GM18508 (cell line): ENCODE measurements at regions not wholly inside any gene's neighbourhood (a gene's known extent, or its start where the extent isn't known, plus 50 kb on each side); places are given as distances from the start of the nearest gene placed in this dataset.
"Not testable (repeated sequence)": the region's sequence is repeated elsewhere in the genome, so short reads cannot be mapped to it uniquely, and the experiment has no call there.

Experiments used
- ATAC-seq: cut with Tn5 transposase; IDR thresholded peaks from one replicate; pipeline ENCODE4 v1.9.1; 2021; ENCODE audit warnings: moderate number of reproducible peaks; ENCODE audit not compliant: insufficient read depth, unreplicated experiment

DNA sequence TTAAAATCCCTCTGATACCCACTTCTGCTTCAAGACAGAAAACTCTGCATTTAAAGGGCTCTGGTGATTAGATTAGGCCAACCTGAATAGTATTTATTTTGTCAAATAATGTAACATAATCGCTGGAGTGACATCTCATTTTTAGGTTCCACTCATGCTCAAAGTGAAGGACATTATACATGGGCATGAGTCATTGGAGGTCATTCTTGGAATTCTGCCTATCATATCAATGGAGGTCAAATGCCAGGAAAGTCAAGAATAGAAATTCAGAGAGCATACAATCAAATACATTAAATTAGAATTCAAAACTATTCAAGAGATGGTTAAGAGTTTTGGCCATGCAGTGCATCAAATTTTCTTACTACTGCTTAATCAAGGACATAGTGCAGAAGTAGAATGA, 50.8 kb upstream of the PRSS1 start:
- ATAC-seq: no peak

DNA sequence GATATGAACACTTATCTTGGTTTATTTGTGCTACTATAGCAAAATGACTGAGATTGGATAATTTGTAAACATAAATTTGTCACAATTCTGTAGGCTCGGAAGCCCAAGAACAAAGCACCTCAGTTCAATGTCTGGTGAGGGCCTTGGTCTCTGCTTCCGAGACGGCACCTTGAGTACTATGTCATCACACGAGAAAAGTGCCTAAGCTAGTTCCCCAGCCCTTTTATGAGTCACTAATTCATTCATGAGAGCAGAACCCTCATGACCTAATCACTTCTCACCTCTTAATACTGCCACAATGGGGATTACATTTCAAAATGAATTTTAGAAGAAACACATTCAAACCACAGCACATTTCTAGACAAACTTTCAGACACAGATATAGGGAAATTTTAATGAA, 52.0 kb upstream of the PRSS1 start:
- ATAC-seq: no peak

DNA sequence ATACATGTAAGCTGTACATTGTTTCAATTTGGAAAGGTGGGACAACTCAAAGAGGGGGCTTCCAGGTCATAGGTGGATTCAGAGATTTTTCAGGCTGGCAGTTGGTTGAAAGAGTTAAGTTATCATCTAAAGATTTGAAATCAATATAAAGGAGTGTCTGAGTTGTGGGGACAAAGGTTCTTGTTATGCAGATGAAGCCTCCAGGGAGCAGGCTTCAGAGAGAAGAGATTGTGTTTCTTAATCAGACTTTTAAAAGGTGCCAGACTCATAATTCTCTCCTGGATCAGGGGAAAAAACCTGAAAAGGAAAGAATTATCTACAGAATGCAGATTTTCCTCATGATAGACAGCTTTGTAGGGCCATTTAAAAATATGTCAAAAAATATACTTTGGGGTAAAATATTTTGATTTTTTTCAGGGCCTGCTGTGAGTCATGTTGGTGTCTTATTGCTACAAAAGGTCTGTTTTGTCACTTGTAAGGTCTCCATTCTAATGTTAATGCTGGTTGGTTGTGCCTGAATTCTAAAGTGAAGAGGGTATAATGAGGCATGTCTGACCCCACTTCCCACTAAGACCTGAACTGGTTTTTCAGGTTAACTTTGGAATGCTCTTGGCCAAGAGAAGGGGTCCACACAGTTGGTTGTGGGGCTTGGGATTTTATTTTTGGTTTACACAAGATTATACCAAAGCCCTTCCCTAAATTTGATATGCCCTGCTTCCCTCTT, 52.7 kb upstream of the PRSS1 start:
- ATAC-seq: no peak

DNA sequence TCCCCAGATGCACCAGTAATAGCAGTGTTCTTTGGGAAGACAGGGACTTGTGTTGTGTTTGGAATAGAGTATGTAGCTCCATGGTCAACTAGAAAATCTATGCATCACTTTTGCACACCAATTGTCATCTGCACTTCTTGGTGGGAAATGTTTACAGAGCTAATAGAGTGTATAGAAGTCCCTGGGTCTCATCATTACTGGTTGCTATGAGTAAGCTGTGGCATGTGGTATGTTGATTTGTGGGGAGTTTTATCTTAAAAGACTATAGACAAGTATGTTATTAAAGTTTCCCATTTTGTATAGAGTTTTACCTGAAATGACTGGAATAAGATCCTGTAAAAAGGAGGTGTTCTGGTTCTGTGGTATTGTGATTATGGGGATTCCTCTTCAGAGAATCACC, 55.4 kb upstream of the PRSS1 start:
- no peak for ATAC-seq

DNA sequence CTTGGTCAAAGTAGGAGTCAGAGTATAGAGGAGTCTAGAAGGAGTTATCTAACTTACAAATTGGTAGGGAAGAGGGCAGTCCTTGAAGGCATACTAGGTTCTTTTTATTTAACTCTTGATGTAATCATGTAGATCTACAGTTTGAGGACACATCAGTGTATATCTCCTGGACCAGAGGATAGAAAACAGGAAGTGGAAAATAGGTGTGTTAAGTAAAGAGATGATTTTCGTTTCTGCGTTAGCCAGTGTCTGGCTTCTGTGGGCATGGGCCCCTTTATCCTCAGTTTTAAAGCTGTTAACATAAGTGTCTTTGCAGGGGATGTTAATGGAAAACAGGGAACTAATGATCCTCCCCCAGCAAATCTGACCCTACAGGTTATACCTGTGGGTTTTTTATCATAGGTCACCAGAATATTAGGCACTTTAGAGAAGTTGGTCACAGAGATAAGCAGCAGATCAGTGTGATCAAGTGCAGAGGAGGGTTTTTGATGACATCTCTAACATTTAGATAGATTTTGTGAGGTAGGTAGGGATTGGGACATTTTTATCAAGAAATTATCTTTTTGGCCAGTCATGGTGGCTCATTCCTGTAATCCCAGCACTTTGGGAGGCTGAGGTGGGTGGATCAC, 58.6 kb upstream of the PRSS1 start:
- ATAC-seq: no peak

DNA sequence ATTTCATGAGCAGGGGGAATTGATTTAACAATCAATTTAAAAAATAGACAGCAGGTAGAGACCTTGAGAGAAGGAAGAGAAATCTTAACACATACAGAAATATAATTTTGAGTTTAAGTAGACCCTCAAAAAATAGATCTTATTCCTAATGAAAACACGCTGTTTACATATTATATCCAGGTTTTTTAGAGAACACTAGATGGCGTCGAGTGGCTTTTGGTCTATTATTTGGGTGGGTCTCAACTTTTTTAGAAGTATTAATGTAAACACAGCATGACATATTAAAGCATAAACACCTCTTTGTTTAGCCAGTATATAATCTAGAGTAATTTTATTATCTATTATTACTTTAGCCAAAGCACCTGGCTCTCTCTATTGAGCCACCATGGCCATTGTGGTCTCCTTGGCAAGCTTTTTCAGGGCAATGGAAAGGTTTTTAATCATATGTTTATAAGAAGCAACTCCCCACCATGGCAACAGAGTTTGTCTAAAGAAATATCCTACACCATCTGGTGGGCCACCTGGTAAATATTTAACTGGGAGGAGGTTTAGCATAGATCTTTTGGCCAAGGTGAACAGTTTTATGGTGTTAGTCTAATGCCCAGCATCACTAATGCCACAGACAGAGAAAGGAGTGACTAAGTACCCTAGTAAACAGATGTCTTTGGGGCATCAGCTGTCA, 59.7 kb upstream of the PRSS1 start:
- no peak for ATAC-seq

DNA sequence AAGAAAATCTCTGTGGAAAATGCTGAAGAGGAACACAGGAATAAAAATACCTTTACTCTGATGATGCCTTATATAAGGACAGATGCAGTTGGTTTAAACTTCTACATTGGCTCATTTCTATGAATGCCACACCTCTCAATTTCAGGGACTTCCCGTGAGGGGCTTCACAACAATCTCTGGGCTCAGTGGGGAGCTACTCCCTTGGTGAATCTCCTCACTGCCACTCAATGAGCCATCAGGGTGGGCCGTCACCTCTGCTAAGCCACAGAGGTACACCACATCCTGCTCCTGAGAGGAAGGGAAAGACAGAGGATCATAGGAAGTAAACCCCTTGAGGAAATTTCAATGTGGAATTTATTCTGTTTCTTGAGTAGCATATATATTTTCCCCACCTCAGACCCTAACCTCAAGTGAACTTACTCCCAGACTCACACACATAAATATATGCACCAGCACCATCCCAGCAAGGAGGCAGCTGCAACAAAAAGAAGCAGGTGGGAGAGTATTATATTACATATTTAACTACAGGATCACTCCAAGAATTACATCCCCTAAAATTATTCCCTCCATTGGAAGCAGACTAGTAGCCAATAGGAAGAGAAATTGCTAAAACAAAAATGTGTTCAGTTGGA, 63.3 kb upstream of the PRSS1 start:
- ATAC-seq: no peak

DNA sequence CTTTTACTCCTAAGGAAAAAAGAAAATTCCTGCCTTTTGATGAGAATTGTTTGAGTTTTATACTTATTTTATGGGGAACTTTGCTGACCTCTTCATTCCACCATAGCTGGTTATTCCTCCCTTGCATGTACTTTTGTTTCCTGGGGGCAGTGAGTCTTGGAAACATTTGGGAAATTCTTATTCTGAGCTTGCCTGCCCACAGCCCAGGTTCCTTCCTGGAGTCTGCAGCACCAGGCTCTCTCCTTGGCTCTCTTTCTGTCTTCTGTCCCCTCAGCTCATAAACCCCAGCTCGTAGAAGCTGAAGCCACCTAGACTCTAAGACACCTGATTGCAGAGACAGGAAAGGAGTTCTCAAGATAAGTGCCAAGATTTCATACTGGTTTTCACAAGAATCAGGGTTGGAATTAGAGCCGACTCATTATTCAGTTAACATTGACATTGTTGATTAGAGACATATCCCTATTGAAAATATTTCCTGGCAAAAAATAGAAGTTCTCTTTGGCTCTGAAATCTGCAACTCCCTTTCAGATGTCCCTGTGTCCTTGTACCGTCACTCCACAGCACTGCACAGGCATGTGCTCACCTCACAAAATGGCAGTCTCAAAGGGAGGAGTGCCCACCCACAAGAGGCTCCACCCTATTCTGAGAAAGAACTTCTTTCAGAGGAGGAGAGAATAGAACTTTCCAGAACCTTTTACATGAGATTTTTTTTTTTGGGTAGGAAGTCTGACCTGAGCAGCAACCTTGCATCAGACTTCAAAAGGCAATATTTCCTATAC, 67.8 kb upstream of the PRSS1 start:
- no peak for ATAC-seq

DNA sequence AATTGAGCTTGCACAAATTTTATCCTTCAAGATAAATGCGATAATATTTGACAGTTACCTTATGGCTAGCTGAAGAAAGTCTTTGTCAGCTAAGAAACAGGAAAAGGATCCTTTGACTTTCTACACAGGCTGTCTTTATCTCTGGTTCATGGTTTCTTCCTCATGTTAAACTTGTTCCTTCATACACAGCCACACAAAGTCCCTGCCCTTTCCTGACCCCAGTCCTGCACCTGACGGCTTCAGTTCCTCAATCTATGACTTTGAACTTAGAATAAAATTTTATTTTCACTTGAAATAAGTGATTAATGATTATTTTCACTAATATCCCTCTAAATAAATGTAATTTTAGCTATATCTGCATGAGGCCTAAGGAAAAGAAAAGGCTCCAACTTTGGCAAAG, 77.8 kb upstream of the PRSS1 start:
- ATAC-seq: no peak

DNA sequence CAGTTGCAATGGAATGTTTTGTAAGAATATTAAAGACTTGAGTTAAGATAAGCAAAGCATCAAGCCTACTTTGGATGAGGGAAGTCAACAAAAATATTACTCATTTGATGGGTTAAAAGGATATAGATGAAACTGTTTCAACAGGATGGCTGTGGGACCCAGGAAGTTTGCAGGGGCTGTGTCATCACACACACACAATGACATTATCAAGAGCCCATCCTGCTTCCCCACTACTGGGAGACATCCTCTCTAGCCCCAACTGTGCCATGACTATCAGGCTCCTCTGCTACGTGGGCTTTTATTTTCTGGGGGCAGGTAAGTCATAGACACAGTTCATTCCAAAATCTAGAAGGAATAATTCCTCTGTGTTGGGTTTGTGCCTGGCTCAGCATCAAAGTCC, 78.8 kb upstream of the PRSS1 start:
- ATAC-seq: no peak

DNA sequence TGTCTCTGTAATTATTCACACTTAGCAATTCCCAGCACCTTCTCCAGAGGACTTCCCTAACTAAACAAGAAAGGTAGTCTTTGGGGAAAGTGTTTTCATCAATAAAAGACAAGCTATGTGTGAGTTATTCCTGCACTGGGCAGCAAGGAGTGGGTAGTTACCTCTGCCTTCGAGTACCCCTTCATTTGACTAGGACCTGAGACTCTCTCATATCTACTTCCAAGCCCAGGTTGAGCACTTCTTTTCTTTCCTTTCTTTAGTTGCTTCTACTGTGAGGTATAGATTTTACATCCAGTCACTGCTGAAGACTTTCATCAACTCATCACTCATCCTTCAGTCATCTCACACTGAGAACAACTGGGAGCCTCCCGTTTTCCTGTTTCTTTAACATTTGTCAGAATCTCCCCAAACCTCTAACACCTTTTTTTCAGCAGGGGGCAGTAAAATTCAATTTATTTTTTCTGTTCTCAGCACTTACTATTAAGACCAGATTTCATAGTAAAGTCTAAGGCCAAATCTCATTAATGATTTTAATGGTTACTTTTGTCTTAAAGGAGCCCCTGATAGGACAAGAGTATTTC, 80.1 kb upstream of the PRSS1 start:
- no peak for ATAC-seq

DNA sequence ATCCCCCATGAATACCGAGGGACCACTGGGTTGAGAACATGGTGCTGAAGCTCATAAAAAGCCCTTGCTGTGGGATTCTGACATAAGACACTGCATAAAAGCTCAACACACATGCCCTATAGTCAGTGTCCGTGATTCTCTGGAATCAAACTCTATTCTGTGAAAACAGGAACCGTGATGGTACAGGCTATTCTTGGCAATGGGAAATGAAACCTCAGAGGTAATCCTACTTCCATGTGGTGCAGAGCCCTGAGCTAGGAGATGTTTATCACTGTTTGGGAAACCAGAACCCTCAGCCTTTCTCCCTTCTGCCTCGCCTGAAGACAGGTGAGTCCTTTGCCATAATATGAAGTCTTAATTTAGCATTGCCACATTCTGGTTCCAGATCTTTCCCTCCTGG, 80.8 kb upstream of the PRSS1 start:
- ATAC-seq: no peak

DNA sequence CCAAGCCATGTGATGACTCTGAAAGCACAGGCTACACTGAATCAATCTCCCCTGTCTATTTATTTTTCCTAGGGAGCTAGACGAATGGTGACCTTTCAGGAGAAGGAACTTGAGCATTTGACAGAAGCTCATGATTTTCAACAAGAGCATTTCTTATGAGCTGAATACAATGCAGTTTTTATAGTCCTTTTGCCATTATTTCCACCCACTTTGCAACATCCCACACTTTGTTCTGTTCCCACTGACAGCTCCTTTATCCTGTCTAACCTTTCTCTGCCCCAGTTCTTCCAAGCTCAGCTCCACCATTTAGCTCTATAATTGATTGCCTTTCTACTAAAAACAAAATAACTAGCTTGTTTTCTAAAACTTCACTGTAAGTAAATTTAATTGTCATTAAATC, 91.9 kb upstream of the PRSS1 start:
- ATAC-seq: no peak

DNA sequence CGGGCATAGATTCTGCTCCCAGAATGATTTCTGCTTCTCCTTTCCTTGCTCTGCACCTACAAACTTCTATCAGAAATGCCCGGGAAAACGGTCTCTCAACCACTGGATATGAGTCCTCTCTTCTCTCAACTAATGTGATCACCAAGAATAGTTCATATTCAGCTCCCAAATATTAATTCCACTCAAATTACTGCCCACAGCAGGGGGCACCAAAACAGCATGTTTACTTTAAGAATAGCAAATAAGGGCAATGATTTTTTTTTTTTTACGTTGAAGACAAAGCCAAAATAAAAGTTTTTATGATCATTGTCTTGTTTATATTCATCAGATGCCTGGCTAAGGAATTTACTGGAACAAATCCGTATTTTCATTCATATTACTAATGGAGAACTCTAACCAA, 94.9 kb upstream of the PRSS1 start:
- no peak for ATAC-seq

DNA sequence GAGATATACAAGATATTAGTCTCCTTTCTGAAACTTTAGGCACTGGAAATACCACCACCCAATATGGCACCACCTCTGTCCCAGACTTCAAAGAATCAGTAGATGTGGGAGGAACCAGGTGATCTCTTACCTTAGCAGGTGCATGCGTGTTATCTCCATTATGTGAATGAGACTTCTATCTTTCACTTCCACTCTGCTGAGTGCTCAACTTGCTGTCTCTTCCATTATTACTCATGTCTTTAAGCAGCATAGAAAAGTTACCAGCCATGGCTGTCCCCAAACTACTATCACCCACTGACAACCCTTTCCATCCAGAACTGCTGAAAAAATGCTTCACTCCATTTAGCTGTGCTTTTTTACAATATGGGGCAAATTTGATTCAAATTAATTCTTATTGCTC, 101.5 kb upstream of the PRSS1 start:
- ATAC-seq: no peak

DNA sequence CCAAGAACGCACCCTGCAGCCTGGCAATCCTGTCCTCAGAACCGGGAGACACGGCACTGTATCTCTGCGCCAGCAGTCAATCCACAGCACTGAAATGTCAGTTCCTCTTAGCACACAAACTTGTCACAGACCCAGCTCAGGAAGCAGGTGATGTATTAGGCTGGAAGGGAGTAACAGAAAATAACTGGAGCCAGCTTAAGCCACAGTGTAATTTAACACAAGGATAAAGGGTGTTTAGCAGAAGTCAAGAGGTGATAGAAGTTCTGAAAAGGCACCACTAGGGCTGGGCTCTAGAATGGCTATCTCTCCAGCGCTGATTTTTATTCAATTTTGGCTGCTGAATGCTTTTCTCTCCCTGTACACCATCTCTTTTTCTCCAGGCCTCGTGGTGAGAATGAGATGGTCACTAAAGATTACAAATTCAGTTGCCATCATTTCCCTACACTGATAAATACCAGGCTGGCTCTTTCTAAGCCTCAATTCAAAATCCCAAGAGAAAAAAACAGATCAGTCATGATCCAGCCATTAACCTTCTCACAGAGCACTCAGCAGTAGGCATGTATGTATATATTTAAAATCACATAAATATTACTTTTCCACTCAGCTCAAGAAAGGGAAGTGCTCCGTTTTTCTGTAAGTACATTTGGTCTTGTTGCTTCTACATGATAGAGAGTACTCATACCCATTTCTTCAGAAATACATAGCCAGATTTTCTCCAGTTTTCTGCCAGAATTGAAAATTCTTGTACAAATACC, 102.7 kb upstream of the PRSS1 start:
- no peak for ATAC-seq

DNA sequence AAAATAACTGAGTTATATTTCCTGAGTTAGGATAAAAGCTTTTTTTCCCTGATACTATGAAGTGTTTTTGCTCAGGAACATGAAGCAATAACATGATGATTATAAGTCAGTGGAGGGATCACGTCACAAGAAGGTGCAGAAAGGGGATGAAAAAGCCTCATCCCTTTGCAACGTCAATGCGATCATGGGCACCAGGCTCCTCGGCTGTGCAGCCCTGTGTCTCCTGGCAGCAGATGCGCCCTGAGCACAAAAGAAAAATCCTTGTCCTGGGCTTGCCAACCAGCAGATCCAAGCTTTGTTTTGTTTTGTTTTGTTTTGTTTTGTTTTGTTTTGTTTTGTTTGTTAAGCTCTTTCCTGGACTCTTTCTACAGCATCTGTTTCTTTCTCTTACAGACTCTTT, 103.5 kb upstream of the PRSS1 start:
- no peak for ATAC-seq

DNA sequence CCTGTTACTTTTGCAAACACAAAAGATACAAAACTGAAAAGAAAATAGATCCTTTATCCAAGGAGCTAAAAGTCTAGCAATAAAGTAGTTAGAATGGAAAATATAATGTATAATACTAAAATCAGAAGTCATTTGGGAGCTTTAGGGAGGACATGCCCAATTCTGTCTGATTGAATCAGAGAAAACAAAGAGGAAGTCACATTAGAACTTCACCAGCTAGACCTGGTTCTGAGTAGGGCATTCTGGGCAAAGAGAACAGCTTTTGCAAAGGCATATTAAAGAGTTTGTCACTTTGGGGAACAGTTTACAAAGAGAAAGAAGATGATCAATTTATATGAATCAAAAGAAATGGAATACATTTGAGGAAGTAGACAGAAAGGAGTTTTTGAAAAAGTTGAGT, 107.0 kb upstream of the PRSS1 start:
- ATAC-seq: no peak

DNA sequence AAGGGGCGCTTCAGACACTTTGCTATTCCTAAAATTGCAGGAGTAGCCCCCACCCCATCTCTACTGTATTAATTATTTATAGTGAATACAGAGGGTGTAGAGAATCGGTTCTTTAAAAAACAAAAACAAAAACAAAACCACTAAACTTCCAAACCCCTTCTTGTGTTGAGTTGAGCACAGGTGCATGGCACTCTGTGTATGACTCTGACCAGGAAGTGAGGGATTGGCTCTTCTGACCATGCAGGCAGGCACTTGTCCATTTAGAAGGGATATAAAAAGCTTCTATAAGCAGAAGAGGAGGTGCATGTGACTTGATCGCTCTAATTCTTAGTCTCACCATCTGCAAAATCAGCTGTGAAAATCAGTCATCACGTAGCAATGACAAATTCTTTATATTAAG, 108.0 kb upstream of the PRSS1 start:
- not testable (repeated sequence) for ATAC-seq

DNA sequence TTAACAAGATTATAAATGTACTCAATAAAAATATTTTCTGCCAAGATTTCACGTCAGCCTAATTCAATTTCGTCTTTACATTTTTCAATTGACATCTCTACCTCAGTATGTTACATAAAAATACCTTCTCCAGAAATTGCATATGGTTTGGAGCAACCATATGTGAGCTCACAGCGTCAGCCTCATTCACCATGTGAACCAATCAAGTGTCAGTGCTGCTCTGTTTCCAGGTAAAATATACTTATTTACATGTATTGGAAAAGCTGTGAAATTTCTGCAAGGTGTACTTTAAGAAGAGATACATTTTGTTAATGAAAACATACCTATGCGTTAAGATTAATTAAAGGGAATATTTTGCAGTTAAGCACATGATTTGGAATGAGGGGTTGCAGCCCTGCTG, 110.7 kb upstream of the PRSS1 start:
- no peak for ATAC-seq
